Fibroblast of lung (primary cell): ENCODE measurements at regions not wholly inside any gene's neighbourhood (a gene's known extent, or its start where the extent isn't known, plus 50 kb on each side); places are given as distances from the start of the nearest gene placed in this dataset.

ENCODE experiments used
- DNase-seq, 2 donors: peaks; one replicate each; pipeline versions ENCODE4 v3.0.0 to v3.0.0-alpha.2; 2010; ENCODE audit warnings: low read depth in 2 of 2
- H2AFZ ChIP-seq: 2 replicates; pipeline ENCODE4 v1.5.1; 2012; ENCODE audit warnings: low read length, control low read depth, inconsistent platforms
- H3K27ac ChIP-seq: 2 replicates; pipeline ENCODE4 v1.5.1; 2011; ENCODE audit warnings: low read length, control low read depth; ENCODE audit not compliant: insufficient read depth
- H3K27me3 ChIP-seq: 2 replicates; pipeline ENCODE4 v1.5.1; 2011; ENCODE audit warnings: mild to moderate bottlenecking, low read length; ENCODE audit not compliant: control insufficient read depth, insufficient read depth
- H3K36me3 ChIP-seq: 2 replicates; pipeline ENCODE4 v1.5.1; 2011; ENCODE audit warnings: low read length; ENCODE audit not compliant: control insufficient read depth, insufficient read depth
- H3K4me1 ChIP-seq: 2 replicates; pipeline ENCODE4 v1.5.1; 2011; ENCODE audit warnings: low read length; ENCODE audit not compliant: control insufficient read depth, insufficient read depth; ENCODE audit errors: extremely low read depth
- H3K4me2 ChIP-seq: 2 replicates; pipeline ENCODE4 v1.5.1; 2011; ENCODE audit warnings: low read length, control low read depth; ENCODE audit not compliant: insufficient read depth; ENCODE audit errors: extremely low read depth
- H3K4me3 ChIP-seq, 4 experiments: fragments of 200-600 bp in 1 of 4; sonication (generic) in 1 of 4; replicated peaks in 1 of 4; 2 replicates each; pipeline ENCODE4 v1.5.1; 2011 to 2016; ENCODE audit warnings: low read length in 4 of 4, low read depth in 3 of 4, mild to moderate bottlenecking in 3 of 4, control low read depth in 2 of 4, inconsistent platforms in 1 of 4, mixed read lengths in 1 of 4; ENCODE audit not compliant: insufficient read depth in 1 of 4; ENCODE audit errors: control extremely low read depth in 1 of 4
- H3K79me2 ChIP-seq: 2 replicates; pipeline ENCODE4 v1.5.1; 2012; ENCODE audit warnings: mild to moderate bottlenecking, low read length, inconsistent platforms; ENCODE audit not compliant: control insufficient read depth, insufficient read depth
- H3K9ac ChIP-seq: 2 replicates; pipeline ENCODE4 v1.5.1; 2011; ENCODE audit warnings: mild to moderate bottlenecking, low read length, control low read depth; ENCODE audit not compliant: insufficient read depth
- H3K9me3 ChIP-seq: 2 replicates; pipeline ENCODE4 v1.5.1; 2012; ENCODE audit warnings: low read depth, low read length; ENCODE audit not compliant: control insufficient read depth, insufficient read depth
- H4K20me1 ChIP-seq: 2 replicates; pipeline ENCODE4 v1.5.1; 2011; ENCODE audit warnings: low read length; ENCODE audit not compliant: control insufficient read depth, insufficient read depth; ENCODE audit errors: extremely low read depth
- EZH2 ChIP-seq: IDR thresholded peaks from 2 replicates; pipeline ENCODE4 v1.5.1; 2012; ENCODE audit warnings: low read length, control low read depth, mild to moderate bottlenecking; ENCODE audit errors: missing control alignments
- TF ChIP-seq, protein P1 (sequence below), 2 donors: IDR thresholded peaks in 1 of 2; conservative IDR thresholded peaks in 1 of 2; 1 replicate in 1 of 2; 2 replicates in 1 of 2; pipeline ENCODE4 v1.5.1; 2011 to 2012; ENCODE audit warnings: low read length in 2 of 2, control low read depth in 1 of 2, inconsistent platforms in 1 of 2, low read depth in 1 of 2, mild to moderate bottlenecking in 1 of 2

DNA sequence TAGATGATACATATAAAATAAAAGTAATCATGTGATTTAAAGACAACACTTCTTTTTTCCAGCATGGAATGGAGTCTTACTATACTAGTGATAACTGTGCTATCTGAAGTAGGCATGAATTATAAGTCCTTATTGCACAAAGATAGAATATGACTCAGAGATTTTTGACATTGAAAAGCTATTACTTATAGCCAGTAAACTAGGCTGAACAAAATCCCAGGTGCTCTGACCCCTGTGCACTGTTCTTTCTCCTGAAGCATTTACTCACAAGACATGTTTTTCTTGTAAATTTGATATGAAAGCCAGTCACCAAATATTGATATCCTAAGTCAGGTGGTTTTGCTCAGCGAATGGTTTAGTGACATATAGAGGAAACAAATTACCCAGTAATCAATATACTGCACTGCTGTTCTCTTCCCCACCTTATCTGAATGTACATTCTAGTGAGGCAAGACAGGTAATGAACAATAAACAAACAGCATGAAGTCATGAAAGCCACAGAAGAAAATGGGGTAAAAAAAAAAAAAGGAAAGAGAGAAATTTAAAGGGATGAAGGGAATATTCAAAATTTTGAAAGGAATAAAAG lies 1567.0 kb upstream of the SPRY2 start:
- no peak overlapping the region for H3K9ac ChIP-seq
- no peaks in the 10 kb centered on the region for H3K9me3 ChIP-seq
- no peaks in the 10 kb centered on the region for H3K36me3 ChIP-seq
- no peaks in the 10 kb centered on the region for H3K79me2 ChIP-seq
- no peak overlapping the region for H2AFZ ChIP-seq
- DNase-seq, result no peak
- TF ChIP-seq, protein P1, sequence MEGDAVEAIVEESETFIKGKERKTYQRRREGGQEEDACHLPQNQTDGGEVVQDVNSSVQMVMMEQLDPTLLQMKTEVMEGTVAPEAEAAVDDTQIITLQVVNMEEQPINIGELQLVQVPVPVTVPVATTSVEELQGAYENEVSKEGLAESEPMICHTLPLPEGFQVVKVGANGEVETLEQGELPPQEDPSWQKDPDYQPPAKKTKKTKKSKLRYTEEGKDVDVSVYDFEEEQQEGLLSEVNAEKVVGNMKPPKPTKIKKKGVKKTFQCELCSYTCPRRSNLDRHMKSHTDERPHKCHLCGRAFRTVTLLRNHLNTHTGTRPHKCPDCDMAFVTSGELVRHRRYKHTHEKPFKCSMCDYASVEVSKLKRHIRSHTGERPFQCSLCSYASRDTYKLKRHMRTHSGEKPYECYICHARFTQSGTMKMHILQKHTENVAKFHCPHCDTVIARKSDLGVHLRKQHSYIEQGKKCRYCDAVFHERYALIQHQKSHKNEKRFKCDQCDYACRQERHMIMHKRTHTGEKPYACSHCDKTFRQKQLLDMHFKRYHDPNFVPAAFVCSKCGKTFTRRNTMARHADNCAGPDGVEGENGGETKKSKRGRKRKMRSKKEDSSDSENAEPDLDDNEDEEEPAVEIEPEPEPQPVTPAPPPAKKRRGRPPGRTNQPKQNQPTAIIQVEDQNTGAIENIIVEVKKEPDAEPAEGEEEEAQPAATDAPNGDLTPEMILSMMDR (conservative IDR thresholded peaks at IDR 0.05 in 1 of 2, IDR thresholded peaks at IDR 0.05 in 1 of 2; ENCODE audit: low read depth in 1 of 2, low read length in 2 of 2), result no peak
- TF ChIP-seq EZH2, result no peak
- no peak overlapping the region for H3K4me3 ChIP-seq
- H3K4me1 ChIP-seq, result no peaks in the 10 kb centered on the region
- no peak overlapping the region for H3K4me2 ChIP-seq
- no peaks in the 10 kb centered on the region for H4K20me1 ChIP-seq
- H3K27ac ChIP-seq, result no peak overlapping the region
- no peaks in the 10 kb centered on the region for H3K27me3 ChIP-seq

DNA sequence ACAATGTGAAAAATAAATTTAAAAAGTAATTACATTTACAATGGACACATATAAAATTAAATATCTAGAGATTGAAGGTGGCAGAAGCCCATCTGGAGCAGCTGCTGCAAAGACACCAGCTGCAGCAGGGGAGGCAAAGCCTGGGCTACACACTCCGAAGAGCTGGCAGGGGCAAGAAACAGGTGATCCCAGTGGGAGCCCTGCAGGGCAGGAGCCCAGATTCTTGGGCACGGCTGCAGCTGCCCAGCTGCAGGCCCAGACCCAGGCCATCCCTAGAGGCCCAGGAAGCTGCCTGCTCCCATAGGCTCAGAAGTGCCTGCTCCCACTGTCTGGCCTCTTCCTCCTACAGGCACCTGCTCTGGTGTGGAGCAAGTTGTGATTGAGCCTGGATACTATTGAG lies 1547.9 kb upstream of the SPRY2 start:
- DNase-seq, result no peak

DNA sequence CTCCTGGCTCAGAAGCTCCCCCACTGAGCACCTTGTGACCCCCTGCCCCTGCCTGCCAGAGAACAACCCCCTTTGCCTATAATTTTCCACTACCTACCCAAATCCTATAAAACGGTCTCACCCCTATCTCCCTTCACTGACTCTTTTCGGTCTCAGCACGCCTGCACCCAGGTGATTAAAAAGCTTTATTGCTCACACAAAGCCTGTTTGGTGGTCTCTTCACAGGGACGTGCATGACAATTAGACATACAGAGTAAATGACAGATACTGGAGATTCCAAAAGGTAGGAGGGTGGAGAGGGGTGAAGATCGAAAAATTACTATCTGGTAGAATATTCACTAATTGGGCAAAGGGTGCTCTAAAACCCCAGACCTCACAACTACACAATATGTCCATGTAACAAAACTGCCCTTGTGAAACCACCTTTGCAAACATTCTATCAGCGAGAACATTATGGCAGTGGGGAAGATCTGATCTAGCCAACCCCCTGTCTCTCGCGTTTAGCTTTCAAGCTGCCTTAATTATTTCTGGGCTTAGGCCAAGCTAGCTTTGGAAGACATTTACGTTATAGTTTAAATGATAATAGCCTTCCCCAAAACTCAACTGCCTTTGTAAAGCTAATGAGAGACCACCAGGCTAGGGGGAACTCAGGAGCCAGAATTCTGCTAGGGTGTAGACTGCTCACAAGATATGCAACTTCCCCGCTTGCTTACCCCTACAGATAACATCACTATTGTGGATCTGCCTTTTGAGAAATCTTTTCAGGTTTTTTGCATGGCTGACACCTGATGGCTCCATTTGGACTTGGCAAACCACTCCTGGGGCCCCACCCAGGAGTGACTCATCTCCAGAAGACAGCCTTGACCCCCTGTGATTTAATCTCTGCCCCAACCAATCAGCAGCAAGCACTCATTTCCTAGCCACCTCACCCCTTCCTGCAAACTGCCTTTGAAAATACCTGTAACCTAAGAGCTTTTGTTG lies 1534.0 kb upstream of the SPRY2 start:
- Histone ChIP-seq H3K4me2 (no peak overlapping the region), H3K27ac (no peak overlapping the region), H3K27me3 (no peaks in the 10 kb centered on the region), H3K4me1 (no peaks in the 10 kb centered on the region), H4K20me1 (no peaks in the 10 kb centered on the region), H3K9ac (no peak overlapping the region), H3K79me2 (no peaks in the 10 kb centered on the region), H3K4me3 (no peak overlapping the region), H3K36me3 (no peaks in the 10 kb centered on the region), H3K9me3 (no peaks in the 10 kb centered on the region), H2AFZ (no peak overlapping the region)
- TF ChIP-seq, protein P1 (conservative IDR thresholded peaks at IDR 0.05 in 1 of 2, IDR thresholded peaks at IDR 0.05 in 1 of 2; ENCODE audit: low read depth in 1 of 2, low read length in 2 of 2), result no peak
- TF ChIP-seq EZH2, result no peak
- no peak for DNase-seq

More for the DNA sequence above, 1547.9 kb upstream of the SPRY2 start:
- no peak overlapping the region for H3K9ac ChIP-seq
- H3K36me3 ChIP-seq, result no peaks in the 10 kb centered on the region
- no peak overlapping the region for H3K27ac ChIP-seq
- TF ChIP-seq, protein P1 (conservative IDR thresholded peaks at IDR 0.05 in 1 of 2, IDR thresholded peaks at IDR 0.05 in 1 of 2; ENCODE audit: low read depth in 1 of 2, low read length in 2 of 2), result no peak
- TF ChIP-seq EZH2, result no peak
- no peaks in the 10 kb centered on the region for H3K4me1 ChIP-seq
- H4K20me1 ChIP-seq, result no peaks in the 10 kb centered on the region
- no peaks in the 10 kb centered on the region for H3K9me3 ChIP-seq
- H3K4me2 ChIP-seq, result no peak overlapping the region
- no peaks in the 10 kb centered on the region for H3K79me2 ChIP-seq
- no peak overlapping the region for H2AFZ ChIP-seq
- H3K27me3 ChIP-seq, result no peaks in the 10 kb centered on the region
- no peak overlapping the region for H3K4me3 ChIP-seq
